Muscle layer of colon (tissue), 2 donors: ENCODE measurements at regions not wholly inside any gene's neighbourhood (a gene's known extent, or its start where the extent isn't known, plus 50 kb on each side); places are given as distances from the start of the nearest gene placed in this dataset.

Source experiments
- H3K27ac ChIP-seq: one replicate; pipeline ENCODE4 v1.7.0; 2013; ENCODE audit warnings: low read depth, mild to moderate bottlenecking, low read length, moderate library complexity
- H3K27me3 ChIP-seq, 2 donors: one replicate each; pipeline ENCODE4 v1.7.0; 2013; ENCODE audit warnings: low read length in 2 of 2, mild to moderate bottlenecking in 2 of 2; ENCODE audit not compliant: insufficient read depth in 2 of 2, control insufficient read depth in 1 of 2
- H3K36me3 ChIP-seq: one replicate; pipeline ENCODE4 v1.7.0; 2013; ENCODE audit warnings: mild to moderate bottlenecking, low read length; ENCODE audit not compliant: insufficient read depth
- H3K4me1 ChIP-seq: one replicate; pipeline ENCODE4 v1.7.0; 2013; ENCODE audit warnings: mild to moderate bottlenecking, low read length; ENCODE audit not compliant: insufficient read depth
- H3K4me3 ChIP-seq, 2 donors: one replicate each; pipeline ENCODE4 v1.7.0; 2013; ENCODE audit warnings: low read length in 2 of 2, low read depth in 1 of 2, mild to moderate bottlenecking in 1 of 2, moderate library complexity in 1 of 2
- H3K9ac ChIP-seq: one replicate; pipeline ENCODE4 v1.7.0; 2013; ENCODE audit warnings: low read length
- H3K9me3 ChIP-seq: one replicate; pipeline ENCODE4 v1.7.0; 2013; ENCODE audit warnings: mild to moderate bottlenecking, low read length
- donor health status: abdominal sarcoma.
- donor health status: Adenocarcinoma of cecum.

GRCh38 chr4:62872856-62873255 is 1536.4 kb downstream of the TECRL start:
- H3K27ac ChIP-seq = no peak overlapping the region
- H3K9ac ChIP-seq = no peak overlapping the region
- H3K4me3 ChIP-seq = no peak overlapping the region
- no peaks in the 10 kb centered on the region for H3K4me1 ChIP-seq
- H3K36me3 ChIP-seq = no peaks in the 10 kb centered on the region
- H3K9me3 ChIP-seq = no peaks in the 10 kb centered on the region
- no peaks in the 10 kb centered on the region for H3K27me3 ChIP-seq

DNA sequence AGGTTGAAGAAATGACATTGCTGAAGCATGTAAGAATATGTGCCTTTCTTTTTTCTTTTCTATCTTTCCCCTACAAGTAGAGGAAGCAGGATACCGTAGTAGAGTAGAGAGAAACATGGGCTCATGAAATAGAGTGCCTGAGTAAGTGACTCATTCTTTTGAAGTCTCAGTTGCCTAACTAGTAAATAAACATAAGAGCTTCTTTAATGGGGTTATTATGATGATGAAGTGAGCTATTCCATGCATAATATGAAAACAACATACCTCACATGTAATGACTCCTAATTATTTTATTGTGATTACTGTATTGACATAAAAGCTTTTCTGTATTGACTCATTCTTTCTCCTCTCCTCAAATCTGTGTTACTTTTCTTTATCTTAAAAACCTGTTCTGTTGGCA is 1538.2 kb downstream of the TECRL start:
- Histone ChIP-seq H3K9ac (no peak overlapping the region), H3K9me3 (no peaks in the 10 kb centered on the region), H3K4me3 (no peak overlapping the region), H3K4me1 (no peaks in the 10 kb centered on the region), H3K27me3 (no peaks in the 10 kb centered on the region), H3K27ac (no peak overlapping the region), H3K36me3 (no peaks in the 10 kb centered on the region)

DNA sequence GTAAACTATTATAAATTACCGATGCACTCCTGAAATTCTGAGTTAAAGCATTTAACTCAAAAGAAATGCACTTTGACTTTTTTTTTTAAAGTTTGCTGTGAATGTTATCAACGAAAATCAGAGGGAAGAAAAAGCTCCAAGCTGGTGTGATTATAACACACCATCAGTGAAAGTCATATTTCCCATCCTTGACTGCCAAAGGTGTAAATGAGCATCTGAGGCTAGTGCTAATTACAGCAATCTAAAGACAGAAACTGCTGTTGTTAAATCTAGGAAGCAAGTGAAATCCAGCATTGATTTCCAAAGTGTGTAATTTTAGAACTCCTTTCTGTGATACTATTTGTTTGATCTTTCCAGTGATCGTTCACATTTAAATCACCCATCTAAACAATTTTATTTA is 1538.8 kb downstream of the TECRL start:
- no peaks in the 10 kb centered on the region for H3K4me1 ChIP-seq
- H3K36me3 ChIP-seq = no peaks in the 10 kb centered on the region
- H3K27me3 ChIP-seq = no peaks in the 10 kb centered on the region
- H3K9me3 ChIP-seq = no peaks in the 10 kb centered on the region
- no peak overlapping the region for H3K9ac ChIP-seq
- H3K4me3 ChIP-seq = no peak overlapping the region
- H3K27ac ChIP-seq = no peak overlapping the region

DNA sequence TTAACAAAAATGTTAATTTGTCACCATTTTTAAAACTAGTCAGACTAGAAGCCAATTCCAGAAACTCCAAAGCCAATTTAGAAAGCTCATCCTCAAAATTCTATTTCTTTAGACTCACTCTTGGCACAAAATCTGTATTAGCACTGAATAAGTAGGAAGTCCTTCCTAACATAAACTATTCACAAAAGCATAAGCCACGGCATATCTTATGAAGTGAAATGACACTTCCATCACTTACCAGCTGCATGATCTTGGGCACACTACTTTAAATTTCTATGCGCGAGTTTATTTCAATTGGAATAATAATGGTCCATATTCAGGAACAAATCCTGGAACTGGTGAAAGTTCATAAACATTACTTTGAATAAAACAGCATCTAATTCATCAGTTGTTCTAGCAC is 1544.0 kb downstream of the TECRL start:
- Histone ChIP-seq H3K4me1 (no peaks in the 10 kb centered on the region), H3K36me3 (no peaks in the 10 kb centered on the region)

GRCh38 chr4:62849696-62850095 is 1559.6 kb downstream of the TECRL start:
- Histone ChIP-seq H3K27me3 (no peaks in the 10 kb centered on the region), H3K36me3 (no peaks in the 10 kb centered on the region), H3K9me3 (no peaks in the 10 kb centered on the region), H3K4me1 (no peaks in the 10 kb centered on the region), H3K4me3 (no peak overlapping the region), H3K9ac (no peak overlapping the region), H3K27ac (no peak overlapping the region)

More for the DNA sequence above, 1544.0 kb downstream of the TECRL start:
- H3K27ac ChIP-seq = no peak overlapping the region
- H3K9ac ChIP-seq = no peak overlapping the region
- no peaks in the 10 kb centered on the region for H3K9me3 ChIP-seq
- no peak overlapping the region for H3K4me3 ChIP-seq
- no peaks in the 10 kb centered on the region for H3K27me3 ChIP-seq

DNA sequence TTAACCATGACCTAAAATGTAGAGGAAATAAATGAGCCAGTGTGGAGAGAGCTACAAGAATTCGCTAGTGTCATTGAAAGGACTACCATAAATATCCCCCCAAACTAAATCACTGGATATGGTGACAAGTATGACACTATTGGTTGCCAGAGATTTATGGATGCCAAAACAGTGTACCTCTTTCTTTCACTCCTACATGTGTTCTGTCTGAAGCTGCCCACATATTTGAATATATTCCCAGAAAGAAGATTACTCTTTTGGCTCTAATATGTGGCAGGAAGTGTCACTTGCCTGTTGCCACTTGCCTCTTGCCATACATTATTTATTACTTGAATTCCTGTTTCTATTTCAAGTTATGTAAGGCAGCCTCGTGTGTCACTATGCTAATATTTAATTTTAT is 1573.6 kb downstream of the TECRL start:
- Histone ChIP-seq H3K9me3 (no peaks in the 10 kb centered on the region), H3K27me3 (no peaks in the 10 kb centered on the region), H3K9ac (no peak overlapping the region), H3K36me3 (no peaks in the 10 kb centered on the region), H3K4me1 (no peaks in the 10 kb centered on the region), H3K27ac (no peak overlapping the region), H3K4me3 (no peak overlapping the region)

DNA sequence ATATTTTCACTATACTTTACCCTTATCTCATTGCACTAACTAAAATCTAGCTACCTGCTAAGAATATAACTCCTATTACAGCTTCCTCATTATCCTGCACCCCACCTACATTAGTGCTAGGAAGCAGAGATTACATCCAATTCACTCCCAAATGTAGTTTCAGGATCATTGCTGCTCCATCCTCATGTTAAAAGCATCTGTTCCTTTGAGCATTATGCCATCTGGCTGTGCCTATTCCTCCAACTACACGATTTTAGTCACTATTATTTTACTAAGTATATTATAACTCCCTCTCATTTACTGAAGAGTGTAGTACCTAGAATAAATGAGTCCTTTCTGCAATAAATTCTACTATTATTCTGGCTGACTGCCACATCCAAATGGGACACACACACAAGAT is 1586.9 kb downstream of the TECRL start:
- no peak overlapping the region for H3K27ac ChIP-seq
- no peaks in the 10 kb centered on the region for H3K36me3 ChIP-seq
- H3K9ac ChIP-seq = no peak overlapping the region
- no peaks in the 10 kb centered on the region for H3K9me3 ChIP-seq
- H3K27me3 ChIP-seq = no peaks in the 10 kb centered on the region
- no peak overlapping the region for H3K4me3 ChIP-seq
- H3K4me1 ChIP-seq = no peaks in the 10 kb centered on the region

- Histone ChIP-seq H3K36me3 (no peaks in the 10 kb centered on the region), H3K4me1 (peaks cover 6% of the 10 kb centered on the region), H3K9me3 (no peaks in the 10 kb centered on the region), H3K9ac (no peak overlapping the region), H3K4me3 (no peak overlapping the region), H3K27me3 (no peaks in the 10 kb centered on the region), H3K27ac (no peak overlapping the region)
These were observed 1592.7 kb downstream of the TECRL start for GRCh38 chr4:62816566-62816965.

- Histone ChIP-seq H3K4me1 (peaks cover 6% of the 10 kb centered on the region), H3K9me3 (no peaks in the 10 kb centered on the region), H3K27ac (no peak overlapping the region), H3K27me3 (no peaks in the 10 kb centered on the region), H3K4me3 (no peak overlapping the region), H3K36me3 (no peaks in the 10 kb centered on the region), H3K9ac (no peak overlapping the region)
These were observed 1594.7 kb downstream of the TECRL start for GRCh38 chr4:62814510-62815047.

DNA sequence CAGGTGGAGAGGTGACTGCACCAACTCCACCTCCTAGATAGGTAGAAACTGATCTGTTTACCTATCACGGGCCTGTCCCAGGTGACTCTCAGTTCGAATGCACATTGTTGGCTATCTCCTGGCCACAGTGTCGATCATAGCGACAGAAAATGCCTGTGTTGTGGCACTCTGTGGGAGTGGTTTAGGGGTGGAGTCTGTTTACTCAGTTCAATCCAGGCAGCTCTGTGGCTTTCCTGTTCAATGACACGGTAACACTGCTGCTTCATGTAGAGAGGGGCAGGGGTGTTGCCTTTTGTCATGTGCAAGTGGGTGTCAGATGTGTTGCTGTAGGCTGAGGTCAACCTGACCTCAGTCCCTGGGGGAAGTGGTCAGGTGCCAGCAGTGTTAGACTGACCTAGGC is 1602.4 kb downstream of the TECRL start:
- Histone ChIP-seq H3K27ac (no peak overlapping the region), H3K9ac (no peak overlapping the region), H3K9me3 (no peaks in the 10 kb centered on the region), H3K4me3 (no peak overlapping the region), H3K4me1 (no peaks in the 10 kb centered on the region), H3K27me3 (no peaks in the 10 kb centered on the region), H3K36me3 (no peaks in the 10 kb centered on the region)

DNA sequence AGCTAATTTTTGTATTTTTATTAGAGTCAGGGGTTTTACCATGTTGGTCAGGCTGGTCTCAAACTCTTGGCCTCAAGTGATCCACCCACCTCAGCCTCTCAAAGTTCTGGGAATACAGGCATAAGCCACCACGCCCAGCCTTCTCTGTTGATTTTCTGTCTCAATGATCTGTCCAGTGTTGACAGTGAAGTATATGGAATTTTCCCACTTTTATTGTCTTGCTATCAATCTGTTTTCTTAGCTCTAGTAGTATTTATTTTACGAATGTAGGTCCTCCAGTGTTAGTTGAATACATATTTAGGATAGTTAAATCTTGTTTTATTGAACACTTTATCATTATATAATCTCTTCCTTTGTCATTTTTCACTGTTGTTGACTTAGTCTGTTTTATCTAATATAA is 1603.9 kb downstream of the ADGRL3 start:
- no peaks in the 10 kb centered on the region for H3K4me1 ChIP-seq
- H3K27ac ChIP-seq = no peak overlapping the region
- H3K36me3 ChIP-seq = no peaks in the 10 kb centered on the region
- no peaks in the 10 kb centered on the region for H3K9me3 ChIP-seq
- no peaks in the 10 kb centered on the region for H3K27me3 ChIP-seq
- H3K9ac ChIP-seq = no peak overlapping the region
- H3K4me3 ChIP-seq = no peak overlapping the region

- H3K4me1 ChIP-seq = no peaks in the 10 kb centered on the region
- no peaks in the 10 kb centered on the region for H3K36me3 ChIP-seq
- H3K27ac ChIP-seq = no peak overlapping the region
- H3K27me3 ChIP-seq = no peaks in the 10 kb centered on the region
- H3K9me3 ChIP-seq = no peaks in the 10 kb centered on the region
- no peak overlapping the region for H3K4me3 ChIP-seq
- no peak overlapping the region for H3K9ac ChIP-seq
These were observed 1597.1 kb downstream of the ADGRL3 start for GRCh38 chr4:62797221-62797620.
